ENCODE measurements at regions not wholly inside any gene's neighbourhood (a gene's known extent, or its start where the extent isn't known, plus 50 kb on each side); places are given as distances from the start of the nearest gene placed in this dataset.

GRCh38 chr22:47445716-47446290 is 683.4 kb downstream of the TBC1D22A start:
- DNase-seq (ENCODE audit: low read depth) = no peak
- no peak overlapping the region for H3K4me3 ChIP-seq (ENCODE audit: low read length)
- no peak for TF ChIP-seq CTCF (IDR thresholded peaks at IDR 0.05; ENCODE audit: insufficient read depth, low read depth, low read length, missing control alignments)

- no peak for DNase-seq (ENCODE audit: low read depth)
- no peak overlapping the region for H3K4me3 ChIP-seq (ENCODE audit: low read length)
- no peak for TF ChIP-seq CTCF (IDR thresholded peaks at IDR 0.05; ENCODE audit: insufficient read depth, low read depth, low read length, missing control alignments)
These were observed 682.8 kb downstream of the TBC1D22A start for GRCh38 chr22:47445212-47445611.

GRCh38 chr22:47444746-47445065 is 682.3 kb downstream of the TBC1D22A start:
- no peak overlapping the region for H3K4me3 ChIP-seq (ENCODE audit: low read length)
- TF ChIP-seq CTCF (IDR thresholded peaks at IDR 0.05; ENCODE audit: insufficient read depth, low read depth, low read length, missing control alignments) = no peak
- no peak for DNase-seq (ENCODE audit: low read depth)

- no peak overlapping the region for H3K4me3 ChIP-seq (ENCODE audit: low read length)
- no peak for TF ChIP-seq CTCF (IDR thresholded peaks at IDR 0.05; ENCODE audit: insufficient read depth, low read depth, low read length, missing control alignments)
- DNase-seq (ENCODE audit: low read depth) = no peak
These were observed 681.6 kb downstream of the TBC1D22A start for GRCh38 chr22:47443836-47444745.

- no peak for DNase-seq (ENCODE audit: low read depth)
- TF ChIP-seq CTCF (IDR thresholded peaks at IDR 0.05; ENCODE audit: insufficient read depth, low read depth, low read length, missing control alignments) = no peak
- no peak overlapping the region for H3K4me3 ChIP-seq (ENCODE audit: low read length)
These were observed 680.4 kb downstream of the TBC1D22A start for GRCh38 chr22:47442821-47443220.

- no peak for DNase-seq (ENCODE audit: low read depth)
- no peak overlapping the region for H3K4me3 ChIP-seq (ENCODE audit: low read length)
- TF ChIP-seq CTCF (IDR thresholded peaks at IDR 0.05; ENCODE audit: insufficient read depth, low read depth, low read length, missing control alignments) = no peak
These were observed 677.3 kb downstream of the TBC1D22A start for GRCh38 chr22:47439643-47440265.

Measured in epithelial cell of esophagus (primary cell).